ENCODE measurements at regions not wholly inside any gene's neighbourhood (a gene's known extent, or its start where the extent isn't known, plus 50 kb on each side); places are given as distances from the start of the nearest gene placed in this dataset.

- TF ChIP-seq ZNF274 (IDR thresholded peaks at IDR 0.05; ENCODE audit: low read depth, low read length) (no peak), YY1 (IDR thresholded peaks at IDR 0.05; ENCODE audit: insufficient read depth, insufficient read length) (no peak)
Observed at GRCh38 chr2:70011786-70012185, 50.4 kb upstream of the ASPRV1 start.

Data from NT2/D1 (cell line).